Mesendoderm (in vitro differentiated cells): ENCODE measurements at regions not wholly inside any gene's neighbourhood (a gene's known extent, or its start where the extent isn't known, plus 50 kb on each side); places are given as distances from the start of the nearest gene placed in this dataset.
A peak's percentile ranks its signal among the peaks of the same experiment; 100 is the strongest.
"Not testable (repeated sequence)": the region's sequence is repeated elsewhere in the genome, so short reads cannot be mapped to it uniquely, and the experiment has no call there.

Experiments
- DNase-seq: peaks from one replicate; pipeline ENCODE4 v3.0.0; 2013
- H2AK5ac ChIP-seq: 2 replicates; pipeline ENCODE4 v1.6.1; 2013; ENCODE audit warnings: low read length, inconsistent platforms
- H2BK120ac ChIP-seq: 2 replicates; pipeline ENCODE4 v1.6.1; 2013; ENCODE audit warnings: low read depth, mild to moderate bottlenecking, low read length, moderate library complexity, mixed read lengths
- H2BK15ac ChIP-seq: replicated peaks from 2 replicates; pipeline ENCODE4 v1.6.1; 2013; ENCODE audit warnings: low read depth, mild to moderate bottlenecking, moderate library complexity
- H2BK5ac ChIP-seq: 2 replicates; pipeline ENCODE4 v1.6.1; 2013; ENCODE audit warnings: low read length, inconsistent platforms
- H3K18ac ChIP-seq: 2 replicates; pipeline ENCODE4 v1.6.1; 2013; ENCODE audit warnings: mild to moderate bottlenecking, low read length, mixed read lengths
- H3K23ac ChIP-seq: one replicate; pipeline ENCODE4 v1.6.1; 2013; ENCODE audit warnings: low read length
- H3K27ac ChIP-seq: 2 replicates; pipeline ENCODE4 v1.5.1; 2013; ENCODE audit warnings: low read depth, mild to moderate bottlenecking, inconsistent platforms, low read length, moderate library complexity
- H3K27me3 ChIP-seq: 2 replicates; pipeline ENCODE4 v1.6.1; 2013; ENCODE audit warnings: low read length, control low read depth, mild to moderate bottlenecking, inconsistent platforms; ENCODE audit not compliant: insufficient read depth, poor library complexity
- H3K36me3 ChIP-seq: 2 replicates; pipeline ENCODE4 v1.6.1; 2013; ENCODE audit warnings: low read length, inconsistent platforms; ENCODE audit not compliant: control insufficient read depth, insufficient read depth
- H3K4ac ChIP-seq: one replicate; pipeline ENCODE4 v1.6.1; 2013; ENCODE audit warnings: low read depth, mild to moderate bottlenecking, low read length, moderate library complexity
- H3K4me1 ChIP-seq: 2 replicates; pipeline ENCODE4 v1.6.1; 2013; ENCODE audit warnings: low read depth, low read length, inconsistent platforms; ENCODE audit not compliant: control insufficient read depth
- H3K4me2 ChIP-seq: 2 replicates; pipeline ENCODE4 v1.6.1; 2013; ENCODE audit warnings: low read length
- H3K4me3 ChIP-seq: 2 replicates; pipeline ENCODE4 v1.5.1; 2013; ENCODE audit warnings: mild to moderate bottlenecking, low read length
- H3K56ac ChIP-seq: one replicate; pipeline ENCODE4 v1.6.1; 2013; ENCODE audit warnings: low read length
- H3K79me1 ChIP-seq: 2 replicates; pipeline ENCODE4 v1.6.1; 2013; ENCODE audit warnings: low read length, inconsistent platforms
- H3K79me2 ChIP-seq: 2 replicates; pipeline ENCODE4 v1.6.1; 2013; ENCODE audit warnings: mild to moderate bottlenecking, low read length; ENCODE audit not compliant: control insufficient read depth, insufficient read depth
- H3K9ac ChIP-seq: 2 replicates; pipeline ENCODE4 v1.6.1; 2013; ENCODE audit warnings: low read length, inconsistent platforms
- H4K5ac ChIP-seq: one replicate; pipeline ENCODE4 v1.6.1; 2013; ENCODE audit warnings: low read length
- H4K8ac ChIP-seq: one replicate; pipeline ENCODE4 v1.6.1; 2013; ENCODE audit warnings: low read depth, mild to moderate bottlenecking, control low read depth, low read length, moderate library complexity
- WGBS: extraction: QIAGEN DNeasy Blood & Tissue Kit; methylation state at CpG from one replicate; pipeline ENCODE4 v1.1.7; 2013; ENCODE audit warnings: low lambda C conversion rate, missing lambda C conversion rate; ENCODE audit not compliant: insufficient coverage; ENCODE audit errors: extremely low coverage; 5-methylcytosine and 5-hydroxymethylcytosine counted together

DNA sequence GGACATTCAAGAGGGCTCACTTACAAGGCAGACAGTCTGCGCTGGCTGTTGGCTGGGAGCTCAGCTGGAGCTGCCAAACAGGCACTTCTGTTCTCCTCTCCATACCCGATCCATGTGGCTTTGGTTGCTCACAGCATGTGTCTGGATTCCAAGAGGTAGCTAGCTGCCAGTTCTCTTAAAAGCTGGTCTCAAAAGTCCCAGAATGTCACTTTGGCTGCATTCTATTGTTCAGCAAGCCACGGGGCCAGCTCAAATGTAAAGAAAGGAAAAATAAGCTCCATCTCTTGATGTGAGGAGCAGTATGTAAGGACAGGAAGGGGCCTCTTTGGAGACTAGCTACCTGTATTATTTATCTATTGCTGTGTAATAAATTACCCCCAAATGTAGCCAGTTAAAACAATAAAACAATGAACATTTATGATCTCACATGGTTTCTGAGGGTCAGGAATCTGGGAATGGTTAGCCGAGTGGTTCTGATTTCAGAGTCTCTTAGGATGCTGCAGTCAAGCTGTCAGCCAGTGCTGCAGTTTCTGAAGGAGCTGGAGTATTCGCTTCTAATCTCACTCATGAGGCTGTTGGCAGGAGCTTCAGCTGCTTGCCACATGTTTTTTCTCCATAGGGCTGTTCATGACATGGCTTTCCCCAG, 112.7 kb upstream of the CLINT1 start:
- no peaks in the 10 kb centered on the region for H3K79me1 ChIP-seq
- no peak overlapping the region for H3K23ac ChIP-seq
- no peak overlapping the region for H3K4me3 ChIP-seq
- no peaks in the 10 kb centered on the region for H3K36me3 ChIP-seq
- no CpG with 5 or more reads among the region's 5 CpGs for WGBS
- H2BK15ac ChIP-seq: no peak overlapping the region
- no peaks in the 10 kb centered on the region for H3K79me2 ChIP-seq
- H3K9ac ChIP-seq: no peak overlapping the region
- no peak overlapping the region for H3K56ac ChIP-seq
- H3K27me3 ChIP-seq: no peaks in the 10 kb centered on the region
- no peak overlapping the region for H3K4ac ChIP-seq
- H2BK120ac ChIP-seq: no peak overlapping the region
- peak overlapping the region; percentile 28 for H3K18ac ChIP-seq
- no peaks in the 10 kb centered on the region for H3K4me1 ChIP-seq
- no peak overlapping the region for H2AK5ac ChIP-seq
- peak; percentile 71 for DNase-seq
- H3K4me2 ChIP-seq: no peak overlapping the region
- no peak overlapping the region for H4K5ac ChIP-seq
- H2BK5ac ChIP-seq: no peak overlapping the region
- no peak overlapping the region for H4K8ac ChIP-seq
- H3K27ac ChIP-seq: no peak overlapping the region

DNA sequence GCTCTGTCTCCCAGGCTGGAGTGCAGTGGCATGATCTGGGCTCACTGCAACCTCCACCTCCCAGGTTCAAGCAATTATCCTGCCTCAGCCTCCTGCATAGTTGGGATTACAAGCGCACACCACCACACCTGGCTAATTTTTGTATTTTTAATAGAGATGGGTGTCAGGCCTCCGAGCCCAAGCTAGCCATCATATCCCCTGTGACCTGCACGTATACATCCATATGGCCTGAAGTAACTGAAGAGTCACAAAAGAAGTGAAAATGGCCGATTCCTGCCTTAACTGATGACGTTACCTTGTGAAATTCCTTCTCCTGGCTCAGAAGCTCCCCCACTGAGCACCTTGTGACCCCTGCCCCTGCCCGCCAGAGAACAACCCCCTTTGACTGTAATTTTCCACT, 109.6 kb upstream of the CLINT1 start:
- not testable (repeated sequence) for H3K23ac ChIP-seq, H2BK5ac ChIP-seq, H3K27ac ChIP-seq, H3K79me1 ChIP-seq, H3K4ac ChIP-seq, H2AK5ac ChIP-seq, H3K9ac ChIP-seq, H3K27me3 ChIP-seq, H3K36me3 ChIP-seq, H3K79me2 ChIP-seq, H3K4me3 ChIP-seq, H2BK15ac ChIP-seq, H4K8ac ChIP-seq, H3K18ac ChIP-seq, H4K5ac ChIP-seq, H2BK120ac ChIP-seq, H3K4me2 ChIP-seq, H3K4me1 ChIP-seq
- DNase-seq: peak; percentile 63
- no CpG with 5 or more reads among the region's 6 CpGs for WGBS
- H3K56ac ChIP-seq: peak overlapping the region; percentile 25

DNA sequence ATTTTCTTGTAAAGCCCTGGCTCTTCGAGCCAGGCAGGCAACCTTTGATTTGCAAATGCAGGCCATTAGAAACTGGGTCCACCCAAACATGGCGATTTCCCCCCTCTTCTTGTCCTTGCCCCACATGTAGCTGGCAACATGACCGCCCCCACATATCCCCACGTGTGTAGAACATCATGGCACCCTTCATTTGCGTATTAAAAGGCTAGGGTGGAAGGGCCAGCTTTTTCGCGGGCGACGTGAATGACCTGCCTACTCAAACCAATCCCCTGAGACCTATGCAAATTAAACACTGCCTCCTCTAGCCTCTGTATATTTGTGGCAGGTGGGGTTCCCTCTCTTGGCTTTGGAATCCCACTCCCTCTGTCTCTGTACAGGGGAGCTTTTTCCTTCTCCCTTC, 107.0 kb upstream of the CLINT1 start:
- Histone ChIP-seq H2AK5ac (no peak overlapping the region), H3K79me1 (no peaks in the 10 kb centered on the region), H3K9ac (no peak overlapping the region), H2BK120ac (peak overlapping the region; percentile 75), H3K4me1 (peaks cover 2% of the 10 kb centered on the region), H3K56ac (no peak overlapping the region), H3K4me3 (no peak overlapping the region), H3K36me3 (no peaks in the 10 kb centered on the region), H2BK5ac (no peak overlapping the region), H4K5ac (no peak overlapping the region), H3K79me2 (no peaks in the 10 kb centered on the region), H3K4me2 (no peak overlapping the region), H3K23ac (no peak overlapping the region), H3K18ac (no peak overlapping the region), H3K4ac (peak overlapping the region; percentile 10), H4K8ac (no peak overlapping the region), H3K27me3 (no peaks in the 10 kb centered on the region), H2BK15ac (no peak overlapping the region), H3K27ac (no peak overlapping the region)
- WGBS: no CpG with 5 or more reads among the region's 9 CpGs
- no peak for DNase-seq

DNA sequence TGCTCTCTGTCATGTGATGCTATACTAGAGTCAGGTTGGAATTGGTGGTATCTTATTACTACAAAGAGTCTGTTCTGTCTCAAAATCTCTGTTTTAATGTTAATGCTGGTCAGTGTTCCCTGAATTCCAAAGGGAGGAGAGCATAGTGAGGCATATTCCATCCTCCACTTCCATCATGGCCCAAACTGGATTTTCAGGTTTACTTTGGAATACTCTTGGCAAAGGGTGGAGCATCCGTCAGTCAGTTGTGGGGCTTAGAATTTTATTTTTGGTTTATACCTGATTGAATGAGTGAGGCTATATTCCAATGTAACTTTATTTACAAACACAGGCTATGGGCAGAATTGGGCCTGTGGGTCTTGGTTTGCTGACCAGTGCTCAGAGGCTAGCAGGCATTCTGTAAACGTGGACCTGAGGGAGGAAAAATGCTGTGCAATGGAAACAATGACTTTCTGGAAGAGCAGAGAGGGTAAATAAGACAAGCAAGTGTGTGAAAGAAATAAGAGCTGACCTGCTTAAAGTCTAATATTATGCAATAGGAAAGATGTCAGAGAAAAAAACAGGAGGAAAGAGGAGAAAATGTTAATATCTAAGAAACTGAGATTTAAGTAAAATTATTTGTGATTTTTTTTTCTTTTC, 106.2 kb upstream of the CLINT1 start:
- no peak overlapping the region for H3K18ac ChIP-seq
- no peak overlapping the region for H3K23ac ChIP-seq
- H3K27ac ChIP-seq: no peak overlapping the region
- H3K79me2 ChIP-seq: no peaks in the 10 kb centered on the region
- H3K27me3 ChIP-seq: no peaks in the 10 kb centered on the region
- H4K5ac ChIP-seq: no peak overlapping the region
- H3K4me2 ChIP-seq: no peak overlapping the region
- H4K8ac ChIP-seq: no peak overlapping the region
- H2BK15ac ChIP-seq: no peak overlapping the region
- no peak overlapping the region for H2AK5ac ChIP-seq
- no peak overlapping the region for H3K4ac ChIP-seq
- peak; percentile 63 for DNase-seq
- no peak overlapping the region for H3K4me3 ChIP-seq
- H3K36me3 ChIP-seq: no peaks in the 10 kb centered on the region
- no peak overlapping the region for H3K9ac ChIP-seq
- no peak overlapping the region for H2BK120ac ChIP-seq
- peaks cover 2% of the 10 kb centered on the region for H3K4me1 ChIP-seq
- no peak overlapping the region for H2BK5ac ChIP-seq
- H3K56ac ChIP-seq: no peak overlapping the region
- no peaks in the 10 kb centered on the region for H3K79me1 ChIP-seq
- WGBS: no CpG with 5 or more reads among the region's 2 CpGs

DNA sequence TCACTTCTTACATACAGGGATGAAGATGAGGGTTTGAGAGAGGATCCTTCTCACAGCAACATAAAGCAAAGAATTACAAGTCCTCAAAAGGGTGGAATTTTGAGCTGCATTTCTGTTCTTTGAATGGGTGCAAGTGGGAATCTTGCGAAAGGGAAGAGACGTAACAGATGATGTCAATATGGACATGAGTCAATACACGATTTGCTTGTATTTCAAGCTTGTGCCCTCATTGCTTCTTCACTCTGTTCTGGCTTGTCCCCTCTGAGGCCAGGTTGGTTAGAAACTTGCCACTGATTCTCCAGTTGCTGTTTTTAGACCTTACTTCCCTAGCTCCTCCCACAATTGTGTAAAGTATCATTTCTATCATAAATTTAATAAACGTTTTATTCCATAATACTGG, 104.8 kb upstream of the CLINT1 start:
- no peak for DNase-seq
- no peak overlapping the region for H4K5ac ChIP-seq
- no peaks in the 10 kb centered on the region for H3K27me3 ChIP-seq
- no peak overlapping the region for H4K8ac ChIP-seq
- H2BK5ac ChIP-seq: no peak overlapping the region
- H3K4me2 ChIP-seq: no peak overlapping the region
- no peaks in the 10 kb centered on the region for H3K79me1 ChIP-seq
- no peak overlapping the region for H3K56ac ChIP-seq
- no peak overlapping the region for H3K18ac ChIP-seq
- H3K27ac ChIP-seq: no peak overlapping the region
- H2BK120ac ChIP-seq: no peak overlapping the region
- H3K4me1 ChIP-seq: peaks cover 2% of the 10 kb centered on the region
- H3K23ac ChIP-seq: no peak overlapping the region
- H3K36me3 ChIP-seq: no peaks in the 10 kb centered on the region
- no peak overlapping the region for H2AK5ac ChIP-seq
- no CpG with 5 or more reads among the region's 4 CpGs for WGBS
- no peak overlapping the region for H2BK15ac ChIP-seq
- H3K9ac ChIP-seq: no peak overlapping the region
- no peak overlapping the region for H3K4ac ChIP-seq
- H3K4me3 ChIP-seq: no peak overlapping the region
- no peaks in the 10 kb centered on the region for H3K79me2 ChIP-seq

DNA sequence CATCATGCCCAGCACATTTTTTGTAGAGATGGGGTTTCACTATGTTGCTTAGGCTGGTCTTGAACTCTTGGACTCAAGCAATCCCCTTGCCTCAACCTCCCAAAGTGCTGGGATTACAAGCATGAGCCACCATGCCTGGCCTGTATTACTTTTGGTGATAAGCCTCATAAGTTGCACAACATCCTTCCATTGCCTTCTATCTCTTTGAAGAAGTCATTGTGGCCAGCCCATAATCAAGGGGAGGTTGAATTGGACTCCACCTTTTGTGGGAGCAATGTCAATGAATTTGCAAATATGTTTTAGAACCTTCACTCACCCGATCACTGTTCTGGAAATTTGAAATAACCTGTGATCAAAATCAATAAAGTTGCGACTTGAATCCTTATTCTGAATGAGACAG, 104.3 kb upstream of the CLINT1 start:
- no peak overlapping the region for H4K5ac ChIP-seq
- no peak overlapping the region for H2BK5ac ChIP-seq
- no peak overlapping the region for H4K8ac ChIP-seq
- H3K4me1 ChIP-seq: peaks cover 2% of the 10 kb centered on the region
- no peak overlapping the region for H3K23ac ChIP-seq
- H3K4me3 ChIP-seq: no peak overlapping the region
- no peak overlapping the region for H3K4ac ChIP-seq
- no peak overlapping the region for H2BK120ac ChIP-seq
- no peak for DNase-seq
- no peak overlapping the region for H3K4me2 ChIP-seq
- H3K79me1 ChIP-seq: no peaks in the 10 kb centered on the region
- H3K27me3 ChIP-seq: no peaks in the 10 kb centered on the region
- no CpG with 5 or more reads among the region's 2 CpGs for WGBS
- H3K56ac ChIP-seq: no peak overlapping the region
- H2AK5ac ChIP-seq: no peak overlapping the region
- H3K36me3 ChIP-seq: no peaks in the 10 kb centered on the region
- no peak overlapping the region for H3K18ac ChIP-seq
- no peak overlapping the region for H3K9ac ChIP-seq
- no peak overlapping the region for H2BK15ac ChIP-seq
- no peaks in the 10 kb centered on the region for H3K79me2 ChIP-seq
- no peak overlapping the region for H3K27ac ChIP-seq
